ENCODE measurements at regions not wholly inside any gene's neighbourhood (a gene's known extent, or its start where the extent isn't known, plus 50 kb on each side); places are given as distances from the start of the nearest gene placed in this dataset.

DNA sequence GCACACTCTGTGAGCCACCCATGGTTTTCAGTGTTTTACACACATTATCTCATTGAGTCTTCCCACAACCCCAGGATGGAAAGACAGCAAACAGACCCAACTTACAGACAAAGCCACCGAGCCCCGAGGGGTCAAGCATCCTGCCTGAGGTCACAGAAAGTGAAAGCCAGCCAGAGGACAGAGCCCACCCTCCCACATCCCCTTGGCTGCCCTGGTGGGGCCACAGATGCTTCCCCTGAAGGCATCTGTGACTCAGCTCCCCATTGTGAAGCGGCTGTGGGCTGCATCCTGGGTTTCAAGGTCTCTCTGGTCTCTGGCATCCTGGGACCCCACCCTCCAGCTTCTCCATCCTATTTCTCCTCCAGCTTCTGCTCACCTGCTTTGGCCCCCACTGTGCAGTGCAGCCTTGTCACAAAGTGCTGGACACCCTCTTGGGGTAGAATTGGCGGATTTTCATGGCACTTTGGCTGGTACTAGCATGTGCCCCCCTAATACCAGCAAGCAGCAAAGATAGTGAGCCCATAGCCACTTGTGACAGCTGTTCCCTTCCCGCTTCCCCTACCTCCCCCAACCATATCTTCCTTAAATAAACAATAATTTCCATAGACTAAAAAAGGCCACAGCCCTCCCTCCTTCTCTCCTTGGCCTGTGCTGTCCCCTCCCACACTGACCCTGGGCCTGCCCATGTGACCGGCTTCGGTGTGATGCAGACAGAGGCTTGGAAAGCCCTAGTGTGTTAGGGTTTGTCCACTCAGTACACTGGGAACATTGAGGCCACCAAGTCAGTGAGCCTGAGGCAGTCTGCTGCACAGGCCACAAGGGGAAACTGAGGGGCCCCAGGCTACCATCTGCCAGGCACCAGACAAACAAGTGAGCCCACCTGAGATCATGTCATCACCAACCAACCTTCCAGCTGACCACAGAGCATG lies 53.9 kb upstream of the SHISAL1 start:
- DNase-seq = no peak

- DNase-seq = no peak
These were observed 53.1 kb upstream of the SHISAL1 start for GRCh38 chr22:44365832-44366231.

DNA sequence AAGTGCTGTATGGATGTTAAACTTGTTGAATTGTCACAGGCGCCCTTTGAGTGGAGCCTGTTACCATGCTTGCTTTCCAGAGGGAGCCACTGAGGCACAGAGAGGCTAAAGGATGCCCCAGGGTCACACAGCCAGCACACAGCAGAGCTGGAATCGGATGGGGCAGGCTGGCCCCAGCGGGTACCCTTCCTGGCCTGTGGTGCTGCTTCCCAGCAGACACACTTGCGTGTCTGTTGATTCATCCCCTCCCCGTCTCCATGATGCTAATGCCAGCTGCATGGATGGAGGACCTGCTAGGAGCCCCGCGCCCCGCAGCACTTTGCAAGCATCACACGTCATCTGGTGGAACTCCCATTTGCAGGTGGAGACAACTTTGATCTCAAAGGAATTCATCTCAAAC lies 52.4 kb upstream of the SHISAL1 start:
- no peak for DNase-seq

DNA sequence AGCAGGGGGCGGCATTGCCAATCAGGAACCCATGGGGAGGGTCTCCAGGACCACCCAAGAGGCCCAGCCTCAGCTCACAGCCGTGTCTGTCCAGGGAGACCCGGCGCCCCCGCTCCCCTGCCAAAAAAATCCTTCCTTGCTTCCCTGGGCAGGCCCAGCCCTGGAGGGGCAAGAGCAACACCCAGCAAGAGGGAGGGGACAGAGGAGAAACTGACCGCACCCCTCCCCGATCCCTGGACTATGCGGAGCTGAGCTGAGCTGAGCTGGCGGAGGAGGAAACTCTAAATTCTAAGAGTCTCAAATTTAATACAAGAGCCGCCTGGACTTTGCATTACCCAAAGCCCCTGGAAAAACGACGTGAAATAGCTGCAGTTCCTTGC lies 52.0 kb upstream of the SHISAL1 start:
- no peak for DNase-seq

DNA sequence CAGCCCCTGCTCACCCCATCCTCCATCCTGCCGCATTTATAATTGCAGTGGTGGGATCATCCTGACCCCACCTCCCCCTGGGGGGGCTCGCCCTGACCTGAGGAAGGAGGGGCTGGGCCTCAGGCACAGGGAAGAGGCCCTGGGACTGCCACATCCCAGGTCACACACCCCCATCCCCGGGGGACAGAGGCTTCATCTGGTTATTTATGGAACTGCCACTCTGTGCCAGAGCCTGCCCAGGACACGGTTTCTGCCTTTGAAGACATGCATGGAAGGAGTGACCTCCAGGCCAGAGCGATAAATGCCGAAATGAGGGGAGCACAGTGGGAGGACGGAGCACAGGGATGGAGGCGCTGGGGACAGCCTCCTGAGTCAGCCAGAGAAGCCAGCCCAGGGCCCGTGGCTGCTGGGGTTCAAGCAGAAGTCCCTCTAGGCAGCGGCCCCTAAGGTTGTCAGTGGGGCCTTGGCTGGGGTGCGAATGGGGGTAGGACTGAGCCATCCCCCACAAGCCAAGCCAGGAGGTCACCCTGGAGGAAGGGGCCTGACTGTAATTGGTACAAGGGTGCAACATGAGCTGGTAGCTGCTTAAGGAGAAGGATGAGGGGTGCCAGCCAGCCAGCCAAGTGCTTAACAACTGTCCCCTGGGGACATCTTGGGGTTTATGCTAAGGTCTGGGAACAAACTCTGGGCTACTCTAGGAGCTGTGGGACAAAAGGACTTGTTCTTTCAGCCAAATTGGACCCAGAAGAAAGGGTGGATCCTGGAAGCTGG lies 51.4 kb upstream of the SHISAL1 start:
- DNase-seq = no peak

- DNase-seq = peak in 7 of 14 donors; percentile 5 to 66 (median 20)
These were observed 50.5 kb upstream of the SHISAL1 start for GRCh38 chr22:44363013-44363979.

GRCh38 chr22:44362249-44363012 lies 49.7 kb upstream of the SHISAL1 start:
- no peak for DNase-seq

Data from C1 segment of cervical spinal cord (tissue), 14 donors.